GM12892 (cell line): ENCODE measurements at regions not wholly inside any gene's neighbourhood (a gene's known extent, or its start where the extent isn't known, plus 50 kb on each side); places are given as distances from the start of the nearest gene placed in this dataset.

Experiments used
- POLR2AphosphoS5 ChIP-seq: IDR thresholded peaks from 2 replicates; pipeline ENCODE4 v1.6.1; 2011; ENCODE audit warnings: low read depth, low read length, control low read depth
- TAF1 ChIP-seq: IDR thresholded peaks from 2 replicates; pipeline ENCODE4 v1.6.1; 2011; ENCODE audit warnings: low read depth, mild to moderate bottlenecking, control low read depth, low read length, borderline replicate concordance

DNA sequence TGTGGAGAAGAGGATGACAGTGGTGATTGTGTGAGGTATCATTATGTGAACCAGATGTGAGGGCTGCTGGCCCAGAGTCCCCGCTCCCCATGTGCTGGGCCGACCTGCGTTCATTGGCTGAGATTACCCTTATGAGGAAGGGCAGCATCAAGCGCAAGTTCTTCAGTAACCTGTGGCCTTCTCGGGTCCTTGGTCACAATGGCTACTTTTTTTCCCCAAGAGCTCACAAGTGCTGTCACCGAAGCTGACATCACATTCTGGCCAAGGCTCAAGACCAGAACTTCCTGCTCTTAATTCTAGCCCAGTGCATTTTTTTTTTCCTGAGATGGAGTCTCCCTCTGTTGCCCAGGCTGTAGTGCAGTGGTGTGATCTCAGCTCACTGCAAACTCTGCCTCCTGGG lies 262.9 kb downstream of the RHOU start:
- TF ChIP-seq POLR2AphosphoS5 (no peak), TAF1 (no peak)
